Osteoblast (primary cell): ENCODE measurements at regions not wholly inside any gene's neighbourhood (a gene's known extent, or its start where the extent isn't known, plus 50 kb on each side); places are given as distances from the start of the nearest gene placed in this dataset.

ENCODE experiments used
- DNase-seq: peaks from one replicate; pipeline ENCODE4 v3.0.0; 2011; ENCODE audit warnings: low spot score, mixed read lengths; ENCODE audit not compliant: insufficient read length; ENCODE audit errors: missing footprints
- H2AFZ ChIP-seq: 2 replicates; pipeline ENCODE4 v1.6.0; 2011; ENCODE audit warnings: mild to moderate bottlenecking, low read length
- H3K27ac ChIP-seq: 2 replicates; pipeline ENCODE4 v1.5.1; 2011; ENCODE audit warnings: mild to moderate bottlenecking, low read depth, low read length, moderate library complexity
- H3K27me3 ChIP-seq: 2 replicates; pipeline ENCODE4 v1.6.0; 2012; ENCODE audit warnings: mild to moderate bottlenecking, control low read depth, inconsistent platforms, low read length, moderate library complexity; ENCODE audit not compliant: insufficient read depth
- H3K36me3 ChIP-seq: 2 replicates; pipeline ENCODE4 v1.5.1; 2011; ENCODE audit warnings: mild to moderate bottlenecking, low read length, control low read depth, moderate library complexity; ENCODE audit not compliant: insufficient read depth
- H3K4me1 ChIP-seq: 2 replicates; pipeline ENCODE4 v1.5.1; 2011; ENCODE audit warnings: mild to moderate bottlenecking, low read length, control low read depth, moderate library complexity; ENCODE audit not compliant: insufficient read depth
- H3K4me2 ChIP-seq: 2 replicates; pipeline ENCODE4 v1.6.0; 2011; ENCODE audit warnings: mild to moderate bottlenecking, low read length; ENCODE audit not compliant: insufficient read depth
- H3K4me3 ChIP-seq: fragments of 200-600 bp; sonication (generic); 3 replicates; pipeline ENCODE4 v1.5.1; 2012; ENCODE audit warnings: mild to moderate bottlenecking, low read length, inconsistent platforms; ENCODE audit not compliant: insufficient read depth
- H3K79me2 ChIP-seq: 2 replicates; pipeline ENCODE4 v1.6.0; 2012; ENCODE audit warnings: mild to moderate bottlenecking, low read length, control low read depth, inconsistent platforms; ENCODE audit not compliant: insufficient read depth
- H3K9me3 ChIP-seq: 2 replicates; pipeline ENCODE4 v1.5.1; 2011; ENCODE audit warnings: low read depth, low read length, control low read depth
- H4K20me1 ChIP-seq: 2 replicates; pipeline ENCODE4 v1.6.0; 2012; ENCODE audit warnings: mild to moderate bottlenecking, low read length, control low read depth; ENCODE audit not compliant: insufficient read depth
- TF ChIP-seq, protein P1 (sequence below): IDR thresholded peaks from 2 replicates; pipeline ENCODE4 v1.5.1; 2011; ENCODE audit warnings: mild to moderate bottlenecking, low read depth, low read length, moderate library complexity; ENCODE audit errors: extremely low read depth

GRCh38 chr21:34000375-34000774 is 73.0 kb upstream of the MRPS6 start:
- TF ChIP-seq, protein P1, sequence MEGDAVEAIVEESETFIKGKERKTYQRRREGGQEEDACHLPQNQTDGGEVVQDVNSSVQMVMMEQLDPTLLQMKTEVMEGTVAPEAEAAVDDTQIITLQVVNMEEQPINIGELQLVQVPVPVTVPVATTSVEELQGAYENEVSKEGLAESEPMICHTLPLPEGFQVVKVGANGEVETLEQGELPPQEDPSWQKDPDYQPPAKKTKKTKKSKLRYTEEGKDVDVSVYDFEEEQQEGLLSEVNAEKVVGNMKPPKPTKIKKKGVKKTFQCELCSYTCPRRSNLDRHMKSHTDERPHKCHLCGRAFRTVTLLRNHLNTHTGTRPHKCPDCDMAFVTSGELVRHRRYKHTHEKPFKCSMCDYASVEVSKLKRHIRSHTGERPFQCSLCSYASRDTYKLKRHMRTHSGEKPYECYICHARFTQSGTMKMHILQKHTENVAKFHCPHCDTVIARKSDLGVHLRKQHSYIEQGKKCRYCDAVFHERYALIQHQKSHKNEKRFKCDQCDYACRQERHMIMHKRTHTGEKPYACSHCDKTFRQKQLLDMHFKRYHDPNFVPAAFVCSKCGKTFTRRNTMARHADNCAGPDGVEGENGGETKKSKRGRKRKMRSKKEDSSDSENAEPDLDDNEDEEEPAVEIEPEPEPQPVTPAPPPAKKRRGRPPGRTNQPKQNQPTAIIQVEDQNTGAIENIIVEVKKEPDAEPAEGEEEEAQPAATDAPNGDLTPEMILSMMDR = no peak
- no peak overlapping the region for H3K4me3 ChIP-seq
- no peaks in the 10 kb centered on the region for H3K36me3 ChIP-seq
- H3K9me3 ChIP-seq = no peaks in the 10 kb centered on the region
- no peak overlapping the region for H3K27ac ChIP-seq
- DNase-seq = no peak
- no peaks in the 10 kb centered on the region for H4K20me1 ChIP-seq
- H3K79me2 ChIP-seq = no peaks in the 10 kb centered on the region
- no peak overlapping the region for H2AFZ ChIP-seq
- peaks cover 14% of the 10 kb centered on the region for H3K4me1 ChIP-seq
- no peaks in the 10 kb centered on the region for H3K27me3 ChIP-seq
- H3K4me2 ChIP-seq = no peak overlapping the region

DNA sequence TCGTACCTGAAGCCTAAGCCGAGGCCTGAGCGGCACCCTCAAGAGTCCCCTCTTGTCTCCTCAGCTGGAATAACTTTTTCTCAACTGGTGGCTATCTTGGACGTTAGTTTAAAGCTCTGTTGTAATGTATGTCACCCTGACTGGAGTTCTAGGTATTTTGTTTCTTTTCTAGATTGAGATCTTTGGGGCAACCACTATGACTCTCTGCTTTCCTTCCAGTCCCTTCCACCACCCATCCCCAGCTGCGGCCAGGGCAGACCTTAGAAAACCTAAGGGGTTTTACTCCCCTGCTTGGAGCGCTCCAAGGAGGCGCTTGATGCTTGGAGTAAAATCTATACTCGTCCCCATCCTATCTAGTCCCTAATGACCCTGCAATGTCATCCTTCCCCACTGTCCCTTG is 74.6 kb upstream of the MRPS6 start:
- Histone ChIP-seq H4K20me1 (no peaks in the 10 kb centered on the region), H2AFZ (no peak overlapping the region)
- DNase-seq = no peak

DNA sequence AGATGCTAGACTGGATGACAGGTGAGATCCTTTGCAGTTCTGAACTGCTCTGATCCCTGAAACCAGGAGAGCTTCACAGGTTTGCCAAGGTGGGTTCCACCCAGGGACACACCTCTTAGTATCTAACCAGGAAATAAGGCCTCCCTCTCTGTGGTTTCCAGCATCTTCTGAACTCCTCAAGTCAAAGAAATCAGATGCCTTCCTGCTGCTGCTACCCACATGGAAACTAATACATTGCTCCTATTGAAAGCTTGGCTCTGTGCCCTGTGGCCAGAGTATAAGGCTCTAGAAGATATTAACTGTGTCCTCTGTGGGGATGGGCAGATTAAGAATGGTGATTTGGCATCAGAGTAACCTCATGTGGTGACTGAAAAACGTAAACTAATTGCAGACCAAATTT is 75.0 kb upstream of the MRPS6 start:
- Histone ChIP-seq H3K36me3 (no peaks in the 10 kb centered on the region), H2AFZ (no peak overlapping the region), H3K9me3 (no peaks in the 10 kb centered on the region), H3K27ac (no peak overlapping the region), H3K4me2 (no peak overlapping the region), H3K4me3 (no peak overlapping the region), H3K27me3 (no peaks in the 10 kb centered on the region), H4K20me1 (no peaks in the 10 kb centered on the region), H3K79me2 (no peaks in the 10 kb centered on the region), H3K4me1 (no peaks in the 10 kb centered on the region)
- TF ChIP-seq, protein P1 = no peak
- DNase-seq = no peak

More for the DNA sequence above, 74.6 kb upstream of the MRPS6 start:
- H3K4me2 ChIP-seq = no peak overlapping the region
- no peak overlapping the region for H3K27ac ChIP-seq
- no peaks in the 10 kb centered on the region for H3K27me3 ChIP-seq
- TF ChIP-seq, protein P1 = no peak
- H3K36me3 ChIP-seq = no peaks in the 10 kb centered on the region
- H3K9me3 ChIP-seq = no peaks in the 10 kb centered on the region
- H3K4me3 ChIP-seq = no peak overlapping the region
- H3K79me2 ChIP-seq = no peaks in the 10 kb centered on the region
- H3K4me1 ChIP-seq = no peaks in the 10 kb centered on the region

- no peak for DNase-seq
- H3K79me2 ChIP-seq = no peaks in the 10 kb centered on the region
Observed at GRCh38 chr21:33997436-33997835, 75.9 kb upstream of the MRPS6 start.

More at GRCh38 chr21:33997436-33997835, 75.9 kb upstream of the MRPS6 start:
- H3K9me3 ChIP-seq = no peaks in the 10 kb centered on the region
- H3K4me1 ChIP-seq = no peaks in the 10 kb centered on the region
- H3K36me3 ChIP-seq = no peaks in the 10 kb centered on the region
- H2AFZ ChIP-seq = no peak overlapping the region
- TF ChIP-seq, protein P1 = no peak
- no peak overlapping the region for H3K4me2 ChIP-seq
- H4K20me1 ChIP-seq = no peaks in the 10 kb centered on the region
- H3K4me3 ChIP-seq = no peak overlapping the region
- H3K27me3 ChIP-seq = no peaks in the 10 kb centered on the region
- H3K27ac ChIP-seq = no peak overlapping the region
